ENCODE measurements at regions not wholly inside any gene's neighbourhood (a gene's known extent, or its start where the extent isn't known, plus 50 kb on each side); places are given as distances from the start of the nearest gene placed in this dataset.

GRCh38 chr20:11094711-11095110 is 420.9 kb upstream of the JAG1 start:
- no peak for TF ChIP-seq CTCF (IDR thresholded peaks at IDR 0.05; ENCODE audit: poor library complexity, severe bottlenecking)
- TF ChIP-seq EZH2 (IDR thresholded peaks at IDR 0.05; ENCODE audit: borderline replicate concordance, insufficient read depth, low read length, poor library complexity, severe bottlenecking): no peak
- TF ChIP-seq POLR2AphosphoS5 (IDR thresholded peaks at IDR 0.05): no peak
- TF ChIP-seq RAD21 (conservative IDR thresholded peaks at IDR 0.05): no peak
- TF ChIP-seq EP300 (conservative IDR thresholded peaks at IDR 0.05; ENCODE audit: poor library complexity, severe bottlenecking): no peak
- TF ChIP-seq, protein P1, sequence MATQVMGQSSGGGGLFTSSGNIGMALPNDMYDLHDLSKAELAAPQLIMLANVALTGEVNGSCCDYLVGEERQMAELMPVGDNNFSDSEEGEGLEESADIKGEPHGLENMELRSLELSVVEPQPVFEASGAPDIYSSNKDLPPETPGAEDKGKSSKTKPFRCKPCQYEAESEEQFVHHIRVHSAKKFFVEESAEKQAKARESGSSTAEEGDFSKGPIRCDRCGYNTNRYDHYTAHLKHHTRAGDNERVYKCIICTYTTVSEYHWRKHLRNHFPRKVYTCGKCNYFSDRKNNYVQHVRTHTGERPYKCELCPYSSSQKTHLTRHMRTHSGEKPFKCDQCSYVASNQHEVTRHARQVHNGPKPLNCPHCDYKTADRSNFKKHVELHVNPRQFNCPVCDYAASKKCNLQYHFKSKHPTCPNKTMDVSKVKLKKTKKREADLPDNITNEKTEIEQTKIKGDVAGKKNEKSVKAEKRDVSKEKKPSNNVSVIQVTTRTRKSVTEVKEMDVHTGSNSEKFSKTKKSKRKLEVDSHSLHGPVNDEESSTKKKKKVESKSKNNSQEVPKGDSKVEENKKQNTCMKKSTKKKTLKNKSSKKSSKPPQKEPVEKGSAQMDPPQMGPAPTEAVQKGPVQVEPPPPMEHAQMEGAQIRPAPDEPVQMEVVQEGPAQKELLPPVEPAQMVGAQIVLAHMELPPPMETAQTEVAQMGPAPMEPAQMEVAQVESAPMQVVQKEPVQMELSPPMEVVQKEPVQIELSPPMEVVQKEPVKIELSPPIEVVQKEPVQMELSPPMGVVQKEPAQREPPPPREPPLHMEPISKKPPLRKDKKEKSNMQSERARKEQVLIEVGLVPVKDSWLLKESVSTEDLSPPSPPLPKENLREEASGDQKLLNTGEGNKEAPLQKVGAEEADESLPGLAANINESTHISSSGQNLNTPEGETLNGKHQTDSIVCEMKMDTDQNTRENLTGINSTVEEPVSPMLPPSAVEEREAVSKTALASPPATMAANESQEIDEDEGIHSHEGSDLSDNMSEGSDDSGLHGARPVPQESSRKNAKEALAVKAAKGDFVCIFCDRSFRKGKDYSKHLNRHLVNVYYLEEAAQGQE (IDR thresholded peaks at IDR 0.05; ENCODE audit: borderline replicate concordance): no peak
- no peak for TF ChIP-seq SMC3 (conservative IDR thresholded peaks at IDR 0.05; ENCODE audit: poor library complexity)
- no peak for TF ChIP-seq TAF1 (IDR thresholded peaks at IDR 0.05; ENCODE audit: low read depth)

Measured in neural cell (in vitro differentiated cells).